Heart left ventricle (tissue), 16 donors: ENCODE measurements at regions not wholly inside any gene's neighbourhood (a gene's known extent, or its start where the extent isn't known, plus 50 kb on each side); places are given as distances from the start of the nearest gene placed in this dataset.

Experiments used
- ATAC-seq, 4 donors: fragments of 200-7000 bp; cut with Tn5 transposase; one replicate each; pipeline ENCODE4 v1.9.1; 2020 to 2022; ENCODE audit warnings: moderate library complexity in 4 of 4, mild to moderate bottlenecking in 3 of 4, moderate number of reproducible peaks in 1 of 4
- DNase-seq, 5 donors: peaks; one replicate each; pipeline ENCODE4 v3.0.0-alpha.2; 2020
- H3K27ac ChIP-seq, 12 donors: fragments of 200-600 bp; sonication (generic) in 4 of 12; one replicate each; pipeline versions ENCODE4 v1.5.0 to v1.8.0; 2016 to 2022; ENCODE audit warnings: mild to moderate bottlenecking in 2 of 12
- H3K27me3 ChIP-seq, 9 donors: fragments of 200-600 bp; sonication (generic) in 2 of 9; one replicate each; pipeline versions ENCODE4 v1.5.1 to v1.8.0; 2016 to 2022; ENCODE audit warnings: mild to moderate bottlenecking in 3 of 9
- H3K36me3 ChIP-seq, 9 donors: fragments of 200-600 bp; sonication (generic) in 2 of 9; one replicate each; pipeline versions ENCODE4 v1.5.0 to v1.8.0; 2018 to 2022; ENCODE audit warnings: mild to moderate bottlenecking in 2 of 9
- H3K4me1 ChIP-seq, 12 donors: fragments of 200-600 bp; sonication (generic) in 4 of 12; one replicate each; pipeline versions ENCODE4 v1.5.0 to v1.8.0; 2016 to 2022; ENCODE audit warnings: mild to moderate bottlenecking in 3 of 12
- H3K4me3 ChIP-seq, 12 donors: fragments of 200-600 bp; sonication (generic) in 4 of 12; one replicate each; pipeline versions ENCODE4 v1.5.0 to v1.8.0; 2017 to 2022; ENCODE audit warnings: mild to moderate bottlenecking in 9 of 12, moderate library complexity in 4 of 12
- H3K9me3 ChIP-seq, 12 donors: fragments of 200-600 bp; sonication (generic) in 4 of 12; one replicate each; pipeline versions ENCODE4 v1.5.0 to v1.8.0; 2016 to 2022; ENCODE audit warnings: mild to moderate bottlenecking in 1 of 12
- CTCF ChIP-seq, 12 donors: fragments of 200-600 bp; sonication (generic) in 4 of 12; IDR thresholded peaks; one replicate each; pipeline versions ENCODE4 v1.5.0 to v1.8.0; 2018 to 2022; ENCODE audit warnings: antibody characterized with exemption in 12 of 12, mild to moderate bottlenecking in 5 of 12
- POLR2A ChIP-seq, 2 donors: fragments of 450-650 bp; IDR thresholded peaks; one replicate each; pipeline ENCODE4 v1.6.1; 2017; ENCODE audit warnings: antibody characterized with exemption in 2 of 2, mild to moderate bottlenecking in 2 of 2, moderate library complexity in 2 of 2
- WGBS, 4 donors: extraction: QIAGEN DNeasy Blood & Tissue Kit in 2 of 4; methylation state at CpG; one replicate each; pipeline versions ENCODE4 v1.1.5 to v1.1.7; 2013 to 2018; 5-methylcytosine and 5-hydroxymethylcytosine counted together
- intact Hi-C, 10 donors: fragments of 100-400 bp; cut with DNase I; formaldehyde crosslinking; loops; one replicate each; pipeline versions ENCODE4 v1.11.1 to v1.14.2; 2022
- donor health status: ischemic (EF 13 %, LVEDD 7.1; RV severe dilation, severe dysfunction).
- donor health status: healthy with polysubstance abuse.
- donor health status: DM: no; HTN: yes; CAD: no.
- donor health status: DM: no; HTN: no; CAD: no.
- donor health status: ischemic (EF 25% LVEDD 6.9; RV normal size, moderate dysfunction).
- donor health status: ischemic (EF 25% LVEDD 5.7; RV mildly dilated, moderate dysfunction).
- donor health status: healthy.
- donor health status: DM: yes; HTN: yes; CAD: no.
- donor health status: ischemic (EF 35%, LVEDD 5.7; RV mildly dilated, moderate dysfunction).
- donor health status: nonischemic (EF 11% LVEDD 7.7; RV severe dilation, severe dysfunction).
- donor health status: DM: yes; HTN: yes; CAD: no.
- donor health status: PGD.
- donor health status: ischemic (EF 29% LVEDD 5.4; RV normal size, mild dysfunction).
- donor health status: nonischemic (EF 23%, LVEDD 6.1; RV moderate dilation, normal function).

GRCh38 chr2:129905664-129906081, 73.8 kb upstream of the RAB6C start:
- 88 to 94% (median 92%) methylated on average over 2 of the region's 2 CpGs for WGBS, 4 donors
- Histone ChIP-seq H3K36me3 (no peaks in the 10 kb centered on the region), H3K27me3 (no peaks in the 10 kb centered on the region), H3K27ac (no peak overlapping the region), H3K9me3 (peaks cover 0 to 2% (median 0%) of the 10 kb centered on the region in 12 donors), H3K4me3 (no peak overlapping the region), H3K4me1 (no peaks in the 10 kb centered on the region)
- no peak for ATAC-seq
- DNase-seq = no peak
- TF ChIP-seq POLR2A (IDR thresholded peaks at IDR 0.05) = no peak
- no peak for TF ChIP-seq CTCF (IDR thresholded peaks at IDR 0.05)
- intact Hi-C loops = no loop called here

GRCh38 chr2:129906139-129906860, 73.2 kb upstream of the RAB6C start:
- 56 to 66% (median 62%) methylated on average over 12 to 13 of the region's 13 CpGs for WGBS, 4 donors
- Histone ChIP-seq H3K4me1 (no peaks in the 10 kb centered on the region), H3K27me3 (no peaks in the 10 kb centered on the region), H3K4me3 (no peak overlapping the region), H3K36me3 (no peaks in the 10 kb centered on the region), H3K27ac (no peak overlapping the region), H3K9me3 (no peaks in the 10 kb centered on the region)
- DNase-seq (no peak), ATAC-seq (peak in 1 of 4 donors; percentile 48)
- intact Hi-C loops = no loop called here
- TF ChIP-seq CTCF (IDR thresholded peaks at IDR 0.05) (no peak), POLR2A (IDR thresholded peaks at IDR 0.05) (no peak)

GRCh38 chr2:129906861-129907235, 72.6 kb upstream of the RAB6C start:
- Histone ChIP-seq H3K36me3 (no peaks in the 10 kb centered on the region), H3K27me3 (no peaks in the 10 kb centered on the region), H3K27ac (no peak overlapping the region), H3K9me3 (no peaks in the 10 kb centered on the region), H3K4me3 (no peak overlapping the region), H3K4me1 (no peaks in the 10 kb centered on the region)
- no peak for ATAC-seq
- TF ChIP-seq CTCF (IDR thresholded peaks at IDR 0.05) = no peak
- no peak for DNase-seq
- intact Hi-C loops = no loop called here
- 40 to 48% (median 45%) methylated on average over 11 of the region's 11 CpGs for WGBS, 4 donors

GRCh38 chr2:129907256-129907998, 72.0 kb upstream of the RAB6C start:
- intact Hi-C loops = no loop called here
- Histone ChIP-seq H3K9me3 (no peaks in the 10 kb centered on the region), H3K27ac (no peak overlapping the region), H3K36me3 (no peaks in the 10 kb centered on the region), H3K4me3 (no peak overlapping the region), H3K4me1 (no peaks in the 10 kb centered on the region), H3K27me3 (no peaks in the 10 kb centered on the region)
- WGBS, 4 donors = 80 to 87% (median 81%) methylated on average over 13 of the region's 13 CpGs
- ATAC-seq (no peak), DNase-seq (no peak)
- TF ChIP-seq POLR2A (IDR thresholded peaks at IDR 0.05) = no peak
- no peak for TF ChIP-seq CTCF (IDR thresholded peaks at IDR 0.05)
